ENCODE measurements at regions not wholly inside any gene's neighbourhood (a gene's known extent, or its start where the extent isn't known, plus 50 kb on each side); places are given as distances from the start of the nearest gene placed in this dataset.

GRCh38 chr11:104763930-104764709 lies 134.1 kb downstream of the CASP12 start:
- Histone ChIP-seq H4K20me1 (ENCODE audit: insufficient read depth, low read length) (no peaks in the 10 kb centered on the region), H3K27me3 (replicated peaks; ENCODE audit: insufficient read depth, low read length) (no peaks in the 10 kb centered on the region), H3K9me2 (replicated peaks; ENCODE audit: insufficient read depth, low read length) (no peaks in the 10 kb centered on the region), H3K79me2 (ENCODE audit: low read length) (no peaks in the 10 kb centered on the region), H2AFZ (ENCODE audit: low read length) (peak overlapping the region; percentile 23; the same call in 1 of the 2 replicates), H3K4me2 (ENCODE audit: low read depth, low read length) (peak overlapping the region; percentile 45), H3F3A (ENCODE audit: insufficient read depth, low read length) (0 out of 2 replicates have a peak, but pooled peaks cover 7% of the 10 kb centered on the region), H3K9ac (ENCODE audit: low read length) (no peak overlapping the region), H3K36me3 (replicated peaks; ENCODE audit: insufficient read depth, low read length) (no peaks in the 10 kb centered on the region), H3K4me3 (ENCODE audit: low read length) (no peak overlapping the region), H3K4me1 (ENCODE audit: low read length) (peaks cover 17% of the 10 kb centered on the region), H3K9me3 (replicated peaks; ENCODE audit: insufficient read depth, low read length) (no peaks in the 10 kb centered on the region), H3K27ac (ENCODE audit: low read length) (peak overlapping the region; percentile 11; the same call in 1 of the 2 replicates)
- TF ChIP-seq EZH2 (optimal IDR thresholded peaks at IDR 0.05; ENCODE audit: low read depth, low read length) (no peak), EZH2phosphoT487 (IDR thresholded peaks at IDR 0.05; ENCODE audit: low read length) (no peak), CTCF (IDR thresholded peaks at IDR 0.05; ENCODE audit: low read length) (no peak)
- no peak for DNase-seq

- Histone ChIP-seq H3K36me3 (replicated peaks; ENCODE audit: insufficient read depth, low read length) (no peaks in the 10 kb centered on the region), H2AFZ (ENCODE audit: low read length) (no peak overlapping the region), H3K4me1 (ENCODE audit: low read length) (peaks cover 17% of the 10 kb centered on the region), H3K4me3 (ENCODE audit: low read length) (no peak overlapping the region), H3K9me3 (replicated peaks; ENCODE audit: insufficient read depth, low read length) (no peaks in the 10 kb centered on the region), H3K9ac (ENCODE audit: low read length) (no peak overlapping the region), H3K9me2 (replicated peaks; ENCODE audit: insufficient read depth, low read length) (no peaks in the 10 kb centered on the region), H3K27ac (ENCODE audit: low read length) (no peak overlapping the region), H3K27me3 (replicated peaks; ENCODE audit: insufficient read depth, low read length) (no peaks in the 10 kb centered on the region), H4K20me1 (ENCODE audit: insufficient read depth, low read length) (no peaks in the 10 kb centered on the region), H3K79me2 (ENCODE audit: low read length) (no peaks in the 10 kb centered on the region), H3F3A (ENCODE audit: insufficient read depth, low read length) (0 out of 2 replicates have a peak, but pooled peaks cover 7% of the 10 kb centered on the region), H3K4me2 (ENCODE audit: low read depth, low read length) (no peak overlapping the region)
- no peak for DNase-seq
- TF ChIP-seq EZH2phosphoT487 (IDR thresholded peaks at IDR 0.05; ENCODE audit: low read length), result no peak
- TF ChIP-seq EZH2 (optimal IDR thresholded peaks at IDR 0.05; ENCODE audit: low read depth, low read length), result no peak
- no peak for TF ChIP-seq CTCF (IDR thresholded peaks at IDR 0.05; ENCODE audit: low read length)
Measured at GRCh38 chr11:104761511-104761910, 136.7 kb downstream of the CASP12 start.

GRCh38 chr11:104759464-104759863 lies 138.8 kb downstream of the CASP12 start:
- Histone ChIP-seq H3K9me2 (replicated peaks; ENCODE audit: insufficient read depth, low read length) (no peaks in the 10 kb centered on the region), H3K9me3 (replicated peaks; ENCODE audit: insufficient read depth, low read length) (no peaks in the 10 kb centered on the region), H2AFZ (ENCODE audit: low read length) (no peak overlapping the region), H3K9ac (ENCODE audit: low read length) (no peak overlapping the region), H3K27me3 (replicated peaks; ENCODE audit: insufficient read depth, low read length) (no peaks in the 10 kb centered on the region), H3K4me3 (ENCODE audit: low read length) (no peak overlapping the region), H3K4me2 (ENCODE audit: low read depth, low read length) (no peak overlapping the region), H3F3A (ENCODE audit: insufficient read depth, low read length) (0 out of 2 replicates have a peak, but pooled peaks cover 1% of the 10 kb centered on the region), H3K27ac (ENCODE audit: low read length) (no peak overlapping the region), H3K79me2 (ENCODE audit: low read length) (no peaks in the 10 kb centered on the region), H3K36me3 (replicated peaks; ENCODE audit: insufficient read depth, low read length) (no peaks in the 10 kb centered on the region), H4K20me1 (ENCODE audit: insufficient read depth, low read length) (no peaks in the 10 kb centered on the region), H3K4me1 (ENCODE audit: low read length) (peaks cover 8% of the 10 kb centered on the region; the same call in 1 of the 2 replicates)
- TF ChIP-seq EZH2phosphoT487 (IDR thresholded peaks at IDR 0.05; ENCODE audit: low read length) (no peak), CTCF (IDR thresholded peaks at IDR 0.05; ENCODE audit: low read length) (no peak), EZH2 (optimal IDR thresholded peaks at IDR 0.05; ENCODE audit: low read depth, low read length) (no peak)
- no peak for DNase-seq
